ENCODE measurements at regions not wholly inside any gene's neighbourhood (a gene's known extent, or its start where the extent isn't known, plus 50 kb on each side); places are given as distances from the start of the nearest gene placed in this dataset.
A peak's percentile ranks its signal among the peaks of the same experiment; 100 is the strongest.
"Not testable (repeated sequence)": the region's sequence is repeated elsewhere in the genome, so short reads cannot be mapped to it uniquely, and the experiment has no call there.

DNA sequence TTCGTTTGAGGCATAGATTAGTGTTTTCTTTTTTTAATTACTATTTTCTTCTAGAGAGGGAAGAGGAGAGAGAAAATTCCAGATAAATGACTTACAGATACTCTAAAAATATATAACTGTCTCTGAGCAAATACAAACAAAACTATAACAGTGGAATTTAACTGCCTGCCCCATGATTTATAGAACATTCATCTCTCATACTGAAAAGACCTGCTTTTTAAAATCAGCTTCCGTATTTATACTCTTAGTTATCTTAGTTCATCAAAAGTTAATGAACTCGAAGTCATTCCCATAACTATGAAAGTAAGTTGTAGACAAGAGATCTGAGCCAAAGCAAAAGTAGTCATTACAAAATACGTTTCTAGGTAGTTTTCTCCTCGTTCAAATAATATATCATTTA lies 123.8 kb upstream of the DMRT1 start:
- no peak for DNase-seq

DNA sequence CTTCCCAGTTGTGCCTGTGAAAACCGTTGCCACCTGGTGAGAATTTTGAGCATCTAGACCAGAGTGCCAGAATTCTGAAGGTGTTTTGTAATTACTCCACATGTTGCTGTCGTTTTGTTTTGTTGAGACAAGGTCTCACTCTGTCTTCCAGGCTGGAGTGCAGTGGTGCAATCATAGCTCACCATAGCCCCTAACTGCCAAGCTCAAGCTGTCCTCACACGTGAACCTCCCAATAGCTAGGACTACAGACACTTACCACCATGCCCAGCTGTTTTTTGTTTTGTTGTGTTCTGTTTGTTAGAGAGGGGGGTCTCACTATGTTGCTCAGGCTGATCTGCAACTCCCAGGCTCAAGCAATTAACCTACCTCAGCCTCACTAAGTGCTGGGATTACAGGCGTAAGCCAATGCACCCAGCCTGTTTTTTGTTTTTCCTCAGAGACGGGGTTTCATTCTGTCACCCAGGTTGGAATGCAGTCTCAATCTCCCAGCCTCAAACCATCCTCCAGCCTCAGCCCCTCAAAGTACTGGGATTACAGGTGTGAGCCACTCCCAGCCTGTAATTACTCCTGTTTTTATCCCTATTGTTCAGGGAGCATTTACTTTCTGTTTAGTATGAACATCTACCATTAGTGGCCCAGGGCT lies 121.1 kb upstream of the DMRT1 start:
- no peak for DNase-seq

DNA sequence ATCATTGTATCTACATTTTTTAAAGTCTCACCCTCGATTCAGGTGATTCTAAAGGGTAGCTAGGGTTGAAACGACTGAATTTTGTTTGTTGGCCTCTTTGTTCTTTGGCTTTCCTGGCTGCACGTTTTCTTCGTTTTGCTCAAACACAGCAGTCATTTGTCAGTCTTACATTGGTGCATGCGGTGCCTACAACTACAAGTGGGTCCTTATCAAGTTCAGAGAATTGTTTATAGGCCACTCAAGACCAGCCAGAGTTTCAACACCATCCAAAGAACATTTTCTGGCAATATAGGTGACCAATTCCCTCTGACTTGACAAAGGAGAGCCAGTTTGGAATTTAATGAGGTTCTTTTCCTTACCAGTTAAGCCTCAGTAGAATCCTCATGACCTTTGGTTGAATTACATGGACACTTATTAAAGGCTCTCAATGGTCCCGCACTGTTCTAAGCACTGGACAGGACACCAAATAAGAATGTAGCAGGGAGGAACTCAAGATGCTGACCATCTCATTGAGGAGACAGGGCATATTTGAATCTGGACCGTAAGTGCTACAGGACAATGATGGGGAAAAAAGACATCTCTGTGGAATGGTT lies 119.0 kb upstream of the DMRT1 start:
- DNase-seq: no peak

DNA sequence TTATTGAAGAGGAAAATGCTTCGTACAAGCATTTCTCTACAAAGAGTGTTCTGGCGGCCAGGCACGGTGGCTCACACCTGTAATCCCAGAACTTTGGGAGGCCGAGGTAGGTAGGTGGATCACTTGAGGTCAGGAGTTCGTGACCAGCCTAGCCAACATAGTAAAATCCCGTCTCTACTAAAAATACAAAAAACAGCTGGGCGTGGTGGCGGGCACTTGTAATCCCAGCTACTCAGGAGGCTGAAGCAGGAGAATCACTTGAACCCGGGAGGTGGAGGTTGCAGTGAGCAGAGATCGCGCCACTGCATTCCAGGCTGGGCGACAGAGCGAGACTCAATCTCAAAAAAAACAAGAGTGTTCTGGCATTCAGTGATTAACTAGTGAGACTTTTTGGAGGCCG lies 117.0 kb upstream of the DMRT1 start:
- DNase-seq: not testable (repeated sequence)

DNA sequence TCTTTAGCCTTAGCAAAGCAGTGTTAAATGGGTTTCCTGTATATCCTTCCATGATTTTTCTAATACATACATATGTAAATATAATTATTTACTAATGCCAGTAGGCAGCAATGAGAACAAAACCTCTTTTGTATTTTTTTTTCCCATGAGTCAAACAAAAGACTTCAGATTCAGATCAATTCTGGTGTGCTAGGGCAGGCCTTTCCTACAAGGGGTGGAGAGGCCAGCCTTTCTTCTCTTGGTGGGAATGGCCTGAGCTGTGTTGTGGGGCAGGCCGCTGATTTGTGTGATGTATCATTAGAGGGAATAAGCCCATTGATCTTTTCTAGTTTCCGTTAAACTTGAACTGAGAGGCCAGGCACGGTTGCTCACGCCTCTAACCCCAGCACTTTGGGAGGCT lies 115.5 kb upstream of the DMRT1 start:
- DNase-seq: no peak

- no peak for DNase-seq
These were observed 113.7 kb upstream of the DMRT1 start for GRCh38 chr9:727767-728166.

GRCh38 chr9:728535-728934 lies 113.0 kb upstream of the DMRT1 start:
- DNase-seq: no peak

DNA sequence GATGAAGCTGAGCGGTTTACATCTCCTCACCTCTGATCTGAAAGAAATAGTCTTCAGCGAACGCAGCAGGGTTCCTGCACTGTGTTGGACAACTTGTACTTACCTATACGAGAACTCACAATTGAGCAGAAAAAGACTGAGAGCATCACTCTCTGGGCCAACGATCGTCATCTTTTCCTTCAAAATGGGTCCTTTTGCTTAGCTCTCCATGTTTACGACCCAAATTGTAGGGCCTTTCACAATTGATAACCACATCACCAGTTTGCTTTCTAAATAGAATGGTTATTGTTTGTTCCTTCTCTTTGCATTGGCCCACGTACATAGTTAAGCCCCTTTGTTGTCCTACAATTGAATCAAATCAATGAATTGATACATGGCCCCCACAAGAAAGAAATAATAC lies 110.0 kb upstream of the DMRT1 start:
- no peak for DNase-seq

DNA sequence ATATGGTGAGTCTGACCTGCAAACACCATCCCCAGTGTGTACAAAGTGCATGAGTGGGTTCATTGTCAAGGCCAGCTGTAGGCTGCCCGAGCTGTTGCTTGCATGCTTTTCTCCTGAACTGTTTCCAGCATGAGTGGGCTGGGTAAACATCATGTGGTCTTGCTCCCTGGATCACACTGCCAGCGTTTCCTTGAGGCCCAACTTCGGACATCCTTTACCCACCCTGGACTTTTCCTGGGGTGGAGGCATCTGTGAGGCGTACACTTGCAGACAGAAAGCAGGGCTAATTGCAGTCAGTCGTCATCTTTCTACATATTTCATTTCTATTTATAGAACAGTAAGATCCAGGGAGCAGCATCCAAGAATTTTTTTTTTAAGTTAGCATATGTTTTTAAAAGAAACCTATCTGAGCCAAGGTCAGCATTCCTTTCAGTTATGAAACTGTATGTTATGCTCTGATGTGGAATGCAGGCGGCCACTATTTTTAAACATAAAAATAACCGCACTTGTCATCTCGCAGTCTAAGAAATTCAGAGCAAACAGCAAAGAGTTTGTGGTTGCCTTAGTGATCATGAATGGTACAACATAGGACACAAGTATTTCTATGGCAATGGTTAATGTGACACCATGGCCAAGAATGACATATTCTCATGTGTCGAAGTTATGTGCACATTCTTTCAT lies 106.5 kb upstream of the DMRT1 start:
- DNase-seq: peak; percentile 97

DNA sequence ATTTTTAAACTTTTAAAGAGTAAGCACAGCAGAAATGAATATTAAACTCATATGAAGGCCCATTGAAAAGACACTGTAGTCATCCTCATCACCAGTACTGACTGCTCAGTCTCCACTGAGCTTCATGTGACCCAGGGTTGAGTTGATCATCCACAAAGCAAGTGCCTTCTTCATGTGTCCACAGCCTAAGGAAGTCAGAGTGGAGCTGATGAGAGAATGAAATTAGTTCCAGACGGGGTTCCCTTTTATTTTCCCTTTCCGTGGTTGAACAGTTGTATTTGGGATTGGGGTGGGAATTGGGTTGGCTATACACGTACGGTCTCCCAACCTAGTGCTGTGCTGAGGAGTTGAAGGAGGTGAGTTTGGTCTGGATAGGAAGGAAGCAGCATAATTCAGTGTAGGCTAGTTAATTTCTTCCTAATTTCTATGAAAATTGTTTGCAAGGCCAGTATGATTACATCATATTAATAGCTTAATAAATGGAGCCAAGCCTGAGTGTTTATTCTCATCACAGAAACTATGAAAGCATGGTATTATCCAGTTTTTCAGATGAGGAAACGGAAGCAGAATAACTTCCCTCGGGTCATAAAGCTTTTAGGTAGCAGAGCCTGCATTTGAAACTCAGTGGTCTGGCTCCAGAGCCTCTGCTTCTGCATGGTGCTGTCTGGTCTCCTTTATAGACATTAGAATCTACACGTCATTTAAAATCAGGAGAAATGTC lies 103.9 kb upstream of the DMRT1 start:
- no peak for DNase-seq

- DNase-seq: peak; percentile 97
These were observed 103.1 kb upstream of the DMRT1 start for GRCh38 chr9:738209-738915.

DNA sequence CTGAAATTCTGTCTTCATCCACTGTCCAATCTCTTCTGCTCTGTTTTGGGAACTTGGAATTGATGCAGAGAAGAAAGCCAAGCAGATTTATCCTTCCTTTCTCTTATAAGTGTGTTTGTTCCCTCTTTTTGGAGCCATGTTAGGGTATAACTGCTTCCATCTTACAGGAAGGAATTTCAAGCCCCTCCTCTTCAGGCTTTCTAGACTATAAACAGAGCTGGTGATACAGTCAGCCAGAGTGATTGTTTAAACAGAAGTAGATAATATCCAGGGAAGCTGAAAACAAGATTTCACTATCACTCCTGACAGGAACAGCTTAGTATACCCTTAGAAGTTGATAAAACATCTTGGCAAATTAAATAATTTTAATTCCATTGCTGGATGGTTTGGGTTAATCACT lies 102.1 kb upstream of the DMRT1 start:
- no peak for DNase-seq

DNA sequence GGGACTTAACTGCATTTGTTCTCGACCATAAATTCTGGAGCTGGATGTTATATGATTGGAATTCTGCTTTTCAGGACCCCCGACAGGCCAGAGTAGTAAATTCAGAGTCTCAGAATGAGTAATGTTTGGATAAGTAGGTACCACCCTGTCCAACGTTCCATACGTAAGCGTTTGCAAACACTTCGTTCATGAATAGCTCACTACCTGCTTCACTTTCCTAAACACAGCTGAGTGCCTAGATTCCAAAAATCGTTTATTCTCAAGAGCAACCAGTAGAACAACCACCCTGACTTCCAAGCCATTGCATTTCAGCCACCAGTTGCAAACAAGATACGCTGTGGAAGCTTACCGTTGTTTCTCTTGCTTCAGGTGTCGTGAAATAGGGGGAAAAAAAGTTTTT lies 101.3 kb upstream of the DMRT1 start:
- DNase-seq: no peak

DNA sequence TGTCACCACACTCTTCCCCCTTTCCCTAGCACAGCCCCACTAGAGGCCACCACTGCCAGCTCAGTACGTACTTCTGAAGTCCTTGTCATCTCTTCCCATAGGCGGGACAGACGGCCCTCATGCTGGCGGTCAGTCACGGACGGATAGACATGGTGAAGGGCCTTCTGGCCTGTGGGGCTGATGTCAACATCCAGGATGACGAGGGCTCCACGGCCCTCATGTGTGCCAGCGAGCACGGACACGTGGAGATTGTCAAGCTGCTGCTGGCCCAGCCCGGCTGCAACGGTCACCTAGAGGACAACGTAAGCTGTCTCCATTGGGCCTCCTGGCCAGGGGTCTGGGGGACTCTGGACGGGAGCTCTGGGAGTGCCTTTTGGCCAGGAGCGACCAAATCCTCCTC lies 99.4 kb upstream of the DMRT1 start:
- DNase-seq: no peak

DNA sequence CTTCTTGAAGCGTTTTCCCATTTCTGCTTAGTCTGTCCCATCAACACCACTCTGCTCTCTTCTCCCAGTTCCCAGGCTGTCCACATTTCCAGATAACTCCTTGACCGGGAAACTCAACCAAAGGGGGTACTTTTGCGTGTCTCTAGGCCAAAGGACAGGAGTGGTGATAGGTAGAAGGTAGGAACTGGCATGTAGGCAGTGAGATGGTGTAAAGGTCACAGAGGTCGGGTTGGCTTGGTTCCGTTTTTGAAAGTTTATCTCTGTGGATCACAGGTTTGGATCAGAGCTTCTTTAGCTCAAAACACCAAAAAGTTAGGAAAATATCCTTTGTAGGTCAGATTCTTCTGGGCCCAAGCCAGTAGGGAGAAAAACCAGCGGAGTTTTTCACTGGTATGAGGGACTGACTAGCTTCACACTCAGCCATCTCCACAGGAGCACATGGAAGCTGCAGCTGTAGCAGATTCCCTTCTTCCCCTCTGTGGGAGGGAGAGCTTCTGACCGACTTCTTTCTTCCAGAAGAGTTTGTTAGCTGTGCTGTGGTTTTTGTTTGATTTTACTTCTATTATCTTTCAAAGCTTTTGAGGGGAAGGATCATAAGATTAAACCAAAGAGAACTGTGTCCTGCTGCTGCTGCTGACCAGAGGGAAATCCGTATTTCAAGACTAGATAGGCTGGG lies 98.4 kb upstream of the DMRT1 start:
- no peak for DNase-seq

DNA sequence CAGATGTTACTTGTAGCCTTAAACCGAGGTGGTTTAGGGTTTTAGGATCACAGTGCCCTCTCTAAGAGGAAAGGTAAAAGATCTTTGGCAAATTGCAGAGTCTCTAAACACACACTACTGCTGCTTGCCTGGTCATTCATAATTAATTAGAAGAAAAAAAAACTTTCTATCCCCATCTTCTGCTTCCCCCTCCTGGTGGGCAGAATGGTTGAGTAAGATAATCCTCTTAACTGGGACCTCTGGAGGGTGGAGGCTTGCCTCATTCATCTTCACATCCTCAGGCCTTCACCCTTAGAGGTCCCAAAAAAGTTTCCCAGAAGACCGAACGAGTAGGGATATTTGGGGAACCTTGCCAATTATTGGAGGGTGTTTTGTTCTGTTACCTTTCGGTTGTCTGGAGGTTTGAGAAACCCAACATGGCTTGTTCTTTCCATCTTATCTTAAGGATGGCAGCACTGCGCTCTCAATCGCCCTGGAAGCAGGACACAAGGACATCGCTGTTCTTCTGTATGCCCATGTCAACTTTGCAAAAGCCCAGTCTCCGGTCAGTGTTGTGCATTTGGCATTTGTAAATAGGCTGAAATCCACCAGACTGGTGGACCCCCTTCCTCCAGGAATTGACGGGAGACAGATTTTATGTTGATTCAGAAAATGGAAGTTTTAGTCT lies 97.3 kb upstream of the DMRT1 start:
- DNase-seq: no peak

GRCh38 chr9:744790-745484 lies 96.6 kb upstream of the DMRT1 start:
- DNase-seq: no peak

- no peak for DNase-seq
These were observed 95.6 kb upstream of the DMRT1 start for GRCh38 chr9:745761-746380.

GRCh38 chr9:746661-747434 lies 94.6 kb upstream of the DMRT1 start:
- DNase-seq: no peak

GRCh38 chr9:747567-747966 lies 93.9 kb upstream of the DMRT1 start:
- DNase-seq: no peak
